ENCODE measurements at regions not wholly inside any gene's neighbourhood (a gene's known extent, or its start where the extent isn't known, plus 50 kb on each side); places are given as distances from the start of the nearest gene placed in this dataset.
"Not testable (repeated sequence)": the region's sequence is repeated elsewhere in the genome, so short reads cannot be mapped to it uniquely, and the experiment has no call there.

DNA sequence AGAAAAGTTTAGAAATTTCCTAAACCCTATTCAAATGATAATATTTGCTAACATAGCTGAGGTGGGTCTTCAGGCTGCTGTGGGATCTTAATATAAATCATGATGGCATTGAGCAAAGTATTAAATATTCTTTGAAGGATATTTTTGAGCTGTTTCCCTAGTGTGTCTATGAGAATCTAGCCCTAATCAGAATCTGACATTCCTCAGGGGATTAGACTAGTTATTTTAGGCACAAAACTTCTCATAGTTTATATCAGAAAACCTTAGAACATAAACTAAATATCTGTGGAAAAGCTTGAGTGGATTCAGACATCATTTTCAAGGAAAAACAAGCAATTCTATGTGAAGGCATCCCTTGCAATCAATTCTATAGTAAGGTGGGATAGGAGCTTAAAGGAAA lies 594.5 kb downstream of the RFPL4B start:
- DNase-seq: no peak

DNA sequence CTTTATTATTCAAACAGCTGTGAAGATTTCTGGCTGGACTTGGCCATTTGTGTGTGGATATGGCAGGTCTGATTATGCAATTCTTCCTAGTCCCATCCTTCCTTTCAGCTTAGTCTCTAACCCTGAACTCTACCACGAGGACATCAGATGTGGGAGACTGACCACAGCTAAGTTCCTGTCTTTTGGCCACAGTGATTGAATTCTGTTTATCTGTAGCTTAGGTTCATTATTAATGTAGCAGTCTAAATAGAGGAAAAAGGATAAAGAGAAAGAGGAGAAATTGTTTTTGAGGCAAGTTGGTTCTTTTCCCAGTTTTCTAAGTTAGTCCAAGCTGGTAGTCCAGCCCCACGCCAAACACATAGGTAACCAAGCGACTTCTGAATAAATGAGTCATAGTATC lies 598.9 kb downstream of the RFPL4B start:
- no peak for DNase-seq

DNA sequence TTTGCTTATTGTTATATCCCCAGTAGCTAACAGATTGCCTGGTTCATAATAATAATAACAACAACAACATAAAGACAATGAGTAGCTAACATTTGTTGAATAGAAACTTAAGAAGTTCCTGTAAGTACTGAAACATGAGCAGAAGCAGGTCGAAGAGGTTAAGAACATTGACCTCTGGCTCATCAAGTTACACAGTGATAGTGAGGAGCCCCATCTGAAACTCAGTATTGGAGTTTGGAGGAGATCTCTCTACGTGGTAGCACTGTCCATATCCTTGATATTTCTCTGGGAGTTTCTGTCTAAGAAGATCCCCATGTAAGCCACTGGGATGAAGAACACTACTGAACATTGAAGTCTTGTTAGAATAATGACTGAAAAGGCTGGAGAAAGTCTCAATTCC lies 600.4 kb downstream of the RFPL4B start:
- no peak for DNase-seq

DNA sequence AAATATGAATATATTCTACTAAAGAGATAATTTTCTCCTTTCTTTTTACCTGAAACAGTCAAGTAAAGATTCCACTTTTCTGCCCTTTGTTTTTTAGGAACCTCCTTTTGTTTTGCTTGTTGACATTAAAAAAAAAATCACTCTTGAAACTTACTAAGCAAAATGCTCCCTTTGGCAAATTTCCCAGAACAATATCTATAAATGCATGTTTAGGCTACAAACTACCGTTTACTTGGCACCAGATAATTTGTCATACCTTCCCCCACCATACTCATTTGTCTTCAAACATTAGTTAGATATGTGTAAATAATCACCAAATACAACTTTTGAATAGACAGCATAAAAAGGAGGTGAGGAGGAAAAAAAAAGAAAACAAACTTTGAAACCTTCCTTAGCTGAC lies 604.7 kb downstream of the RFPL4B start:
- DNase-seq: no peak

DNA sequence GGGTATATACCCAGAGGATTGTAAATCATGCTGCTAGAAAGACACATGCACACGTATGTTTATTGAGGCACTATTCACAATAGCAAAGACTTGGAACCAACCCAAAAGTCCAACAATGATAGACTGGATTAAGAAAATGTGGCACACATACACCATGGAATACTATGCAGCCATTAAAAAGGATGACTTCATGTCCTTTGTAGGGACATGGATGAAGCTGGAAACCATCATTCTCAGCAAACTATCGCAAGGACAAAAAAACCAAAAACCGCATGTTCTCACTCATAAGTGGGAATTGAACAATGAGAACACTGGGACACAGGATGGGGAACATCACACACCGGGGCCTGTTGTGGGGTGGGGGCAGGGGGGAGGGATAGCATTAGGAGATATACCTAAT lies 608.6 kb downstream of the RFPL4B start:
- not testable (repeated sequence) for DNase-seq

DNA sequence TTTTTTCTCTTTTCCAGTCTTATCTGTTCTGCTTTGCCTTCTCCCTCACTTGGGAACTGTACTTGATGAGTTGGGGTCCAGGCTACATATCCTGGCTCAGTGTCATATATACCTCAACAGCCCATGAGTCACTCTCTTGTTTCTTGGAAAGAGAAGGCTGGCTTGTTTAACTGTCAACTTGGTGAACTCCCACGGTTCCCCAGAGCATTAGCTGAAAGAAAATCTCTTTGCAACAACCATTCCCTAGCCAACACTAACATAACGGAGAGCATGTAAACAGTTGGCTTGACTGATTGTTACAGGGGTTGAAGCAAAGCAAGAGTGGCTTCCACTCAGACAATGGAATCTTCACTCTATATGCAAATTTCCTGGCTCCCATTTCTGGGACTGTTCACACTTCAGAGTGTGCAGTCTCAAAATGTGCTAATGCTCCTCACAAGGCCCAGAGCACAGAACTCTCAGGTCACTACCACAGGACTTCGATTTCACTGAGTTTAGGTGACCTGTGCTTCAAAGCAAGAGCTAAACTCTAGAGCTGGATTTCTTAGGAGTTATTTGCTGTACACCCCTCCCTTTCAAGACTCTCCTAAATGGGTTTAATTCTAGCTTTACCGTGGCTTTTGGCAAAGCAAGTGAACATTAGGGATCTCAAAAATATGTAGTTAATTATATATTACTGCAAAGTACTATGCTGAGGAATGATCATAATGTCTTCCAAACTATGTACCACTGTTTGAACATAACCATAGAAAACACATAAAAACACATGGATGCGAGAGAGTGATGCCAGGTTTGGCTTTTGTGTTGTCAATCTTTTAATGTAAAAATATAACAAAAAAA lies 609.8 kb downstream of the RFPL4B start:
- no peak for DNase-seq

DNA sequence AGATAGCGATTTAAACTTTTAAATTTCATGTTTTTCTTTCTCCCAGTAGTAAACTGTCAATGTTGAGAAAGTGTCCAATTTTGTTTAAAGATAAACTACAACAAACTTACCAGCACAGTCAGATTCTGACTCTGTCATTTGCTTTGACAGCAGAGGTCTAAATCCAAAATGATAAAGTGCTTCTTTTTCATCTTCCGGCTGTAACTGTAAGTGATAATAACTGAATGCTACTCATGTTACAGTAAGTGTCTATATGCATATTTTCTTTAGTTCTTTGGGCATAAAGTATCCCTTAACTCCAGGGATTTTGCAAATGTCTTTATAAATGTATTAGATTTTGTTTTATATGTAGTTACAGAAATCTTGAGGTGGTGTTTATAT lies 610.4 kb downstream of the RFPL4B start:
- DNase-seq: no peak

DNA sequence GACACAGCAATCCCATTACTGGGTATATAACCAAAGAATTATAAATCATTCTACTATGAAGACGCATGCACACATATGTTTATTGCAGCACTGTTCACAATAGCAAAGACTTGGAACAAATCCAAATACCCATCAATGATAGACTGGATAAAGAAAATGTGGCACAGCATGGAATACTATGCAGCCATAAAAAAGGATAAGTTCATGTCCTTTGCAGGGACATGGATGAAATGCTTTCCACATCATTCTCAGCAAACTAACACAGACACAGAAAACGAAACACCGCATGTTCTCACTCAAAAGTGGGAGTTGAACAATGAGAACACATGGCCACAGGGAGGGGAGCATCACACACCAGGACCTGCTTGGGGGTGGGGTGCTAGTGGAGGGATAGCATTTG lies 613.0 kb downstream of the RFPL4B start:
- not testable (repeated sequence) for DNase-seq

DNA sequence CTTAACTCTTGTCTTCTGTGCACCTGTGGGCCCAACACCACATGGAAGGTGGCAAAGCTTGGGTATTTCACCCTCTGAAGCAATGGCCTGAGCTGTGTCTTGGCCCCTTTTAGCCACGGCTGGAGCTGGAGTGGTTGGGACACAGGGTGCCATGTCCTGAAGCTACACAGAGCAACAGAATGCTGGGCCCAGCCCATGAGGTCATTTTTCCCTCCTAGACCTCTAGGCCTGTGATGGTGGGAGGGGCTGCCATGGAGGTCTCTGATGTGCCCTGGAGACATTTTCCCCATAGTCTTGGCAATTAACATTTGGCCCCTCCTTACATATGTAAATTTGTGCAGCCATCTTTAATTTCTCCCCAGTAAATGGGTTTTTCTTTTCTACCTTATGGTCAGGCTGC lies 620.8 kb downstream of the RFPL4B start:
- no peak for DNase-seq

DNA sequence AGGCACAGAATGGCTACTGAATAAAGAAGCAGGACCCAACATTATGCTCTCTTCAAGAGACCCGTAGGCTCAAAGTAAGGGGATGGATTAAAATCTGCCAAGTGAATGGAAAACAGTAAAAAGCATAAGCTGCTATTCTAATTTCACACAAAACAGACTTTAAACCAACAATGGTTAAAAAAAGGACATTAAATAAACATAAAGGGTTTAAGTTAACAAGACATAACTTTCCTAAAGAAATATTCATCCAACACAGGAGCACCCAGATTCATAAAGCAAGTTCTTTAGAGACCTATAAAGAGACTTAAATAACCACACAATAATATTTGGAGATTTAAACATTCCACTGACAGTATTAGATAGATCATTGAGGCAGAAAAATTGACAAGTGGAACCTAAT lies 624.5 kb downstream of the RFPL4B start:
- no peak for DNase-seq

DNA sequence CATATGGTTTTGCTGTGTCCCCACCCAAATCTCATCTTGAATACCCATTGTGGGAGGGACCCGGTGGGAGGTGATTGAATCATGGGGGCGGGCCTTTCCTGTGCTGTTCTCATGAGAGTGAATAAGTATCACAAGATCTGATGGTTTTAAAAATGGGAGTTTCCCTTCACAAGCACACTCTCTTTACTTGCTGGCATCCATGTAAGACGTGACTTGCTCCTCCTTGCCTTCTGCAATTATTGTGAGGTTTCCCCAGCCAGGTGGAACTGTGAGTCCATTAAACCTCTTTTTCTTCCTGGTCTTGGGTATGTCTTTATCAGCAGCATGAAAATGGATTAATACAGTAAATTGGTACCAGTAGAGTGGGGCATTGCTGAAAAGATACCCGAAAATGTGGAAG lies 627.8 kb downstream of the RFPL4B start:
- not testable (repeated sequence) for DNase-seq

DNA sequence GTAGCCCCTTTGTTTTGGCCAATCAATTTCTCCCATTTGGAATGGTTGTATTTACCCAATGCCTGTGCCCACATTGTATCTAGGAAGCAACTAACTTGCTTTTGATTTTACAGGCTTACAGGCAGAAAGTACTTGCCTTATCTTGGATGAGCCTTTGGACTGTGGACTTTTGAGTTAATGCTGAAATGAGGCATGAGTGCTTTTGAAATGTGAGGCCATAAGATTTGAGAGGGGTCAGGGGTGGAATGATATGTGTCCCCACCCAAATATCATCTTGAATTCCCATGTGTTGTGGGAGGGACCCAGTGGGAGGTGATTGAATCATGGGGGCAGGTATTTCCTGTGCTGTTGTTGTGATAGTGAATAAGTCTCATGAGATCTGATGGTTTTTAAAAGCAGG lies 629.4 kb downstream of the RFPL4B start:
- not testable (repeated sequence) for DNase-seq

DNA sequence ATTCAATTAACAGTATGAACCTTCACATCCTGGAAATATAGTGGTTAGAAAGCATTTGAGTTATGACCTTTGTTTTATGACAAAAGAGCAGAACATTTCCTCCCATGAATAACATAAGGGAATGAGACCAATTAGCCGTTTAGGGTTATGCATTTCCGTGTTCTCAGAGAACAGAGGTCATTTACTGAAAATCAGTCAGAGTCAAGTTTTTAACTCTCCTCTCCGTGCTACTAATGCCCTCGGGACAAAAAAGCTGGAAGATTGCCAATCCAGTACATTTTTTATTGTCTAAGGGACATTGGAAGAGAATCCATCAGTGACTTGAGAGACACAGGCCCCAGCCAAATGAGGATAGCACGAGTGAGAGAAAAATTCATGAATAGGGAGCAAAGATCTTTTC lies 632.7 kb downstream of the RFPL4B start:
- DNase-seq: no peak

DNA sequence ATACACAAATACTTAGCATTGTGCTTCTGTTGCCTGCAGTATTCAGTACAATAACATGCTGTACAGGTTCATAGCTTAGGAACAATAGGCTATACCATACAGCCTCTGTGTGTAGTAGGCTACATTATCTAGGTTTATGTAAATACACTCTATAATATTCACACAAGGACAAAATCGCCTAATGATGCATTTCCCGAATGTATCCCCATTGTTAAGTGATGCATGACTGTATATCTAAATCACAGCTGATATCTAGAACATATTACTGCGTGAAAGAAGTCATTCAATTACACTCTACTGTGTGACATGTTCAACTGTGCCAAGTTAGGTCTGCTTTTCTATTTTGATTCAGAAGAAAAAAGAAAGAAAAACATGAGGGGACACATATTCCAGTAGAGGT lies 633.5 kb downstream of the RFPL4B start:
- DNase-seq: no peak

DNA sequence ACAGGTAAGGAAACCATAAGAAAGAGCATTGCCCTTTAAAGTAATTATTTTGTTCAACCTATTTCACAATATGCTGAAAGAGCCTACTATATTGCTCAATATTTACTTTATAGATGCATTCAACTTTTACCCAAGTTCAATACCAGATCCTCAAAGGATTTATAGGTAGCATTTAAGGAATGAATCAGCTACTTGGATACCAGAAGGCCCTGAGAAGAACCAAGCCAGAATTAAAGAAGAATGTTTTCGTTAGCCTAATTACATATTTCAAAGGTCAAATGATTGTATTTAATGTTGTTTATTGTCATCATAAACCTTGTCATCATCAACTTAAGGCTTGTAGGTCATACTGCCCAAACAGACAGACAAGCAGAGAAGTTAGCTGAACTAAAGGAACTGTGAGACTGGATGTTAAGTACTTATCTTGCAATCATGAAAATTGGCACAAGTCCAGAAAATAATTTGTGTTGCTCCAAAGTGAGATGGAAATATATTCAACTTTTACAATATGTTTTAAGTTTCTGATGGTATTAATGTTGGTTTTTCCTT lies 636.7 kb downstream of the RFPL4B start:
- DNase-seq: no peak

DNA sequence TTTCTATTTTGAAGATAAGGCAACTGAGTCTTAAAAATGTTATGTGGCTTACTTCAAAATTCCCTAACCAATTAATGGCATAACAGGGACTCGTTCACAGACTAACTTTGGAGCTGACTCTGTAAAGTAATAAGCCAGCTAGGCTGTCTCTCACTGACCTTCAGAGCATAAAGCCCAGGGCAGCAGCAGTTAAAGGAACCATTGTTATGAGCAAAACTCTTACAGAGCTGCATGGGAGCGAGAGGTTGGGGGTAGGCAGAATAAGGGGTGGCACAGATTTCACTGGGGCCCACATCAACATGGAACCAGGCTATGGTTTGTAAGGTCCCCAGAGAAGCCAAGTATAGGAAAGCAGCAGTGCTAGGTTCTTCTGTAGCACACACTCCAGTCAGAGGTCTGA lies 637.8 kb downstream of the RFPL4B start:
- DNase-seq: no peak

DNA sequence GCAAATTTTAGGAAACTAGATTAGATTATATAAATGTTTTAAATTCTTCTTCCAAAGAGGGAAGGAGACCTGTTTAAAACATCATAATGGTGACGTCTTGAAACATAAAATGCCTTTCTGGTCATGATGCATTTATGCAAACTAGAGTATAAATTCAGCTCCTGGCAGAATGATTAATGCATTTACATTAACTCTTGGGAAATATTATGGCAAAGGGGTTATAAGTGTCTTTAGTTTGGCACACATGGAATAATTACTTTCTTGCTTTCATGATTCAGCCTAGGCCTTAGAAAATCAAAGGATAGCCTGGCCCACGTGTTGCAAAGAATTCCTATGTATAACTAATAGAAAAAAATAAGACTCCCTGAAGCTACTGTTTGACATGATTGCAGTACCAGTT lies 639.2 kb downstream of the RFPL4B start:
- DNase-seq: no peak

DNA sequence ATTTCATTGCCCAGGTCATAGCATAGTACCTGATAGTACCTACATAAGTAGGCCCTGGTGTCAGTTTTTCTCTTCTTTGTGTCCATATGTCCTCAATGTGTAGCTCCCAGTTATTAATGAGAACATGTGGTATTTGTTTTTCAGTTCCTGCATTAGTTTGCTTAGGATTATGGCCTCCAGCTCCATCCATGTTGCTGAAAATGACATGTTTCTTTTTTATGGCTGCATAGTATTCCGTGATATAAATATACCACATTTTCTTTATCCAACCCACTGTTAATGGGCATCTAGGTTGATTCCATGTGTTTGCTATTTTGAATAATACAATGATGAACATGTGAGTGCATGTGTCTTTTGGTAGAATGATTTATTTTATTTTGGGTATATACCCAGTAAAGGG lies 641.6 kb downstream of the RFPL4B start:
- no peak for DNase-seq

DNA sequence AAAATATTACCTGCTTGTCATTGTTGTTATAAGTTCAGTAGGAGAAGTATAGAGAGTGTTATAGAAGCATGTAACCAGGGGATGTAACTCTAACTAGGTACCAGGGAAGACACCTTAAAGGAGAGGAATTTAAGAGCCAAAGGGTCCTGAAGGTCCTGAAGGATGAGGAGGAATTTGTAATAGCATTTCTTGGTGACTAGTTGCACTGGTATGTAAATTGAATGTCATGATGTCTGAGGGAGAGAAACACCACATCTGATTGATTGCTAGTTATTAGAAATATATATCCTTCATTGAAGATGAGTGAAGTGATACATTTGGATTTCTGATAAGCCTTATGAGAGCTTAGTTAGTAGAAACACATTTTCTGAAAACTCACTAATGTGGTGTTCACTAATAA lies 643.8 kb downstream of the RFPL4B start:
- no peak for DNase-seq

DNA sequence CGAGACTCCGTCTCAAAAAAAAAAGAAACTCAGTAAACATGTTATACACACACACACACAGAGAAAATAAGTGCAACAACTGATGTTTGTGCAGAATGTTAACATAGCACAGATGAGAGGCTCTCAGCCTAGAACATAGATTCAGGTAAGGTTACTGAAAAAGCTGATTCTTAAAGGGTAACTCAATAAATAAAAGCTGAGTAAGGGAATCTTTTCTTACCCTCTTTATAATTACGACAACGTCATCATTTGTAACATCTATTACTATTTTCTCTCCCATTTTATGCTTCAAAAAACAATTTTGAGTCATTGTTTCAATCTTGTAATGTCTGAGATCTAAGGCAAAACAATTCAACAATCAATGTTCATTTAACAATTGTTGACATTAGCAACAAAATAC lies 644.8 kb downstream of the RFPL4B start:
- DNase-seq: no peak

DNA sequence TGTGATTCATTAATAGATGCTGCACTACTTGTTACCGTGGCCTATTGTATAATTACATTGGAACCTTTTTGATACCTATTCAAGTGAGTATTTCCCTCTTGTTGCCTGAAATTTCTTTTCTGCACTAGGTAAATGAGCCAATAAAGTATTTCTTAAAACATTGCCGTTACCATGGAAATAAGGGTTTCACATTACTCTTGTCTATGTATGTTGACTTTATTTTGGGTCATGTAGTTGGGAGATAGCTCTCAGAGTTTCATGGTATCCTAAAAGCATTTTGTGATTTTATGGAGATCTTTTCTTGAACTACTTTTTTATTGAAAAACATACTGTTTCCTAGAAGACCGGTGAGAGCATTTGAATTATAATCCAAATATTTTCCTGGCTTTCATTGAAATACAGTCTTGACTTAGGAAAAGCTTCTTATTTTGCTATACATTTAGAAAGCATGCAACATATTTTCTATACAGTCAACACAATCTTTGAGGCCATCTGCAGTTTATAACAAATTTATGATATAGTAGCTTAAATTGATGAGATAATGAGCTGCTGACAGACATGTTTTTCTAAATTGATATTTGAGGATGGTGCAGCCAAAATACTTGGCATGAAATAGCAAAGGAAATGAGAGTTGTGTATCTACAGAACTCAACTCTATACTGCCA lies 650.4 kb downstream of the RFPL4B start:
- no peak for DNase-seq

DNA sequence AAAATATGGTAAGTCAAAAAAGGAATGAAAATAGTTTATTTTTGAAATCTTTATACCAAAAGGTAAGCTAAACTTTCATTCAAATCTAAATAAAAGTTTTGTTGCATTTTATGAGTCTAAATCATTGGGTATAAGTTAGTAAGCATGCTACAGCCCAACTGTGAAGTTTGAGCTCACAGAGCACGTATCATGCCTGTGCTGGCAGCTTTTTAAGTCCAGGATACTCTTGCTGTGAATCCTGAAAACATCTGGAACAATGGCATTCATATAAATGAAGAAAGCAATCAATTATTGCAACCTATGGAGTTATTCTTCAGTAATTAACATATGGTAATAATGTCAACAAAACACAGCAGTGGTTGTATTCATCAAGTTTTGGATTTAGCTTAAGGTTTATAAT lies 656.9 kb downstream of the RFPL4B start:
- no peak for DNase-seq

DNA sequence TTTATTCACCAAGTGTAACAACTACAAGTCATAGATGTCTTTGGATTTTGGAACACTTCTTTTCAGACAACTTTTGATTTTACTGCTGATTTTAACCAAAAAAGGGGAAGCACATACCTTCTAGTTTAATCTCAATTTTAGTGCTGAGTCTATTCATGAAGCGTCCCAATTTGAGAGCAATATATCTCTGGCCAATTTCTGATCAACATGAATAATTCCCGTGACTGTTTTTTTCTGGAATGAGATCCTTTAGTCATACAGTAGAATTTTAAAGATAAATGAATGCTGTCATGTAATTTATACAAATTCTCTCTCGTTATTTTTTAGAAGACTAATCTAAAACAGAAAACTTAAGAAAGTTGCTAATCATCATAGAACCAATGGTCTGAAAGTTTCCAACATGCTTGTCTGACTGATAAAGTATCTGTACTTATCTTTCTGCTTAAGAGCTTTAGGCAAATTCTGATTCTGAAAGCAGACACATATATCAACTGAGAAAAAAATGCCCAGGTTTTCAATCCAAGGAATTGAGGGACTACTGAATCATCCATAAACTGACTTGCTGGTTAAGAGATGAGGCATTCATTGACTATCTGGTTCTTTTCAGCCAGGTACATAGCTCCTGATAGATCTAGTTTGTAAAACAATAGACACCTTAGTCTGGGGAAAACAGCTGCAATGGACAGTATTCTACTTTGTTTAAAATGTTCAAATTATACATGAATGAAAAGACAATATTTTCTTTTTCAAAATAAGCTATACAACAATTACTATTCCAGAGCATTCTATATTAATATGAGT lies 657.5 kb downstream of the RFPL4B start:
- no peak for DNase-seq

DNA sequence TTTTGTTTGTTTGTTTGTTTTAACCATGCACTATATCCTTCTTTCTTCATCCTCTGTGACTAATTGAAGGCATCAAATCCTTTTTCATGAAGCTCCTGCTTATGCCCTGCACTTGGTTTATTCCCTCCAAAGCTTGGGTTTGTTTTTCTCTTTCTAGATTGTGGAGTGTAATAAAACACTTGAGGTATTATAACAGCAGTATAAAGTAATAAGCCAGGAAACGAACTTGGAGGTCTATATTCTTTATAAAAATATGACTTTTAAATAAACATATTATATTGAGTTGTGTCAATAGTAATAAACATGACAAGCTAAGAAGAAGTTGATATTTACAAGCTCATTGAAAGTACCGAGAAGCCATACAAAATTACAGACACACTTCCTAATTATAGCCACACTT lies 659.4 kb downstream of the RFPL4B start:
- no peak for DNase-seq

Data from AML-193 (cell line).